ENCODE measurements at regions not wholly inside any gene's neighbourhood (a gene's known extent, or its start where the extent isn't known, plus 50 kb on each side); places are given as distances from the start of the nearest gene placed in this dataset.
"Not testable (repeated sequence)": the region's sequence is repeated elsewhere in the genome, so short reads cannot be mapped to it uniquely, and the experiment has no call there.

DNA sequence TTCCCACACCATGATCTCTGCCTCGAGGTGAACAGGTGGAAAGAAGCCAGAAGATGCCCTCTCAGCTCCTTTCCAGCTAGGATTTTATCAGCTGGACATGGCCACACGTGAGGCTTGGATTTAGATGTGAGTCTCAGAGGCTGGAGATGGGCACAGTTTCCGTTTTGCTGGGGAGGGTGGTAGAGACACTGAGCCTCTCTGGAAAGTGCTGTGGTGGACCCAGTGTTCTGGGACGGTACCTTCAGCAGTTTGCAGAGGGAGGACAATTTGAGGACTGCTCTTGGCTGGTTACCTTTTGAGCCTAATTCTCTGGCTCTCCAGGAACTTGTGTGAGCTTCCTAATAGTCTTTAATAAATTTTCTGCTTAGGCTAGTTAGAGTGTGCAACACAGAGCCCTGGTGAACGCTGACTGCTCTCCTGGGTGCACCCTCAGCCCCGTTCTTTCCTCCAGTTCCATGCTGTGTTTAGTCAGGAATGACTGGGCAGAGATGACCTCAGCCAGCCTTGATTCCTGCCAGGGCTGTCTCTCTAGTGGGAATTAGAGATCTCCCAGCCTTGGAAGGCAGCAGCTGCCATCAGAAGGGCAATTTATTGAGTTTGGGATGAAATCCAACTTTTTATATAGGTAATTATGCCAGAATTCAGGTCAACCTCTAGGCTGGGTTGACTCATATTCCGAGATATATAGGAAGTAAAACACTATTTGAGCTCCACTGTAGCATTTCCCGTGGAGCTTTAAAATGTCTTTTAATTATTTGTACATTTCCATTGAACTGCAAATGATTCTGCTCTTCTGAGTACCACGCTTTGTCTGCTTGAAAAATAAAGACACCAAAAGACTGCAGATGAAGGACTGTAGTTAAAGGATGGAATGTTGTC, 103.9 kb downstream of the GATA3 start:
- Histone ChIP-seq H3K4me1 (no peaks in the 10 kb centered on the region), H3K9me3 (no peaks in the 10 kb centered on the region), H3K36me3 (no peaks in the 10 kb centered on the region), H3K4me3 (no peak overlapping the region), H3K27ac (no peak overlapping the region), H3K27me3 (no peaks in the 10 kb centered on the region)
- TF ChIP-seq POLR2A (IDR thresholded peaks at IDR 0.05) (no peak), POLR2AphosphoS5 (IDR thresholded peaks at IDR 0.05) (no peak), CTCF (IDR thresholded peaks at IDR 0.05) (no peak), EP300 (IDR thresholded peaks at IDR 0.05) (no peak)
- intact Hi-C loops (cut with DNase I): no loop called here
- WGBS, 2 donors: 15 to 66% methylated on average over 9 of the region's 9 CpGs
- no peak for DNase-seq

DNA sequence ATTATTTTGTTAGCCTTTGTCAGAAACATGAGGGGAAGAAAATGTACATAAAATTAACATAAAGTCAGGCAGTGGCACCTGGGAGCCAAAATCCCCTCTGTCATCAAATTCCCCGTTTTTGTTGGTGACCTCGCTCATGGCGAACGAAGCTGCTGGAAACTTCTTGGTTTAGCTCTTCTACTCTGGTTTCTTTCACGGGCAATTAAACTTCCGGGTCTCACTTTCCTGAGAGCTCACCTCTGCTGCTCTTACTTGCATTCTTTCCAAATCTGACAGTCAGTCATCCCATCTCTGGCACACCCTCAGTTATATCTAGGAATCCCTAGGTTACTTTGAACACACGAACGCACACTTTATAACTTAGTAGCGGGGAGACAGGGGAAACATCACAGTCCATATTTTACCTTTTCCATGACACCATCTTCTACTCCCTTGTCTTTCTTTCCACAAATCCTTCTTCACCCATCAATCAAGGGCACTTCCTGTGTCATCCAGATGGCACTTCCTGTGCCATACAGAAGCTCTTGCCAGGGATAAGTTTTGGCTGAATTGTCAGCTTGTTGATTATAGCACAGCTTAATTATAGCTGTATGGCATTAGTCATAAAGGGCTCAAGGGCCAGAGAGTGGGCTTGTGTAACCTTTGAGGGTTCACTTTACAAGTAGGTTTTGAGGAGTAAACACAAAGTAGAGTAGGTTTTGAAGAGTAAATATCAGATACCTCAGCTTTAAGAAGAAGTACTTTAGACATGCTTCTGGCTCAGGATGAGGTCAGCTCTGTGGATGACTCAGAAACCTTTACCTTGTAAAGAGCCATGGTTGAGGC, 105.1 kb downstream of the GATA3 start:
- TF ChIP-seq POLR2A (IDR thresholded peaks at IDR 0.05): no peak
- no peak for TF ChIP-seq CTCF (IDR thresholded peaks at IDR 0.05)
- TF ChIP-seq POLR2AphosphoS5 (IDR thresholded peaks at IDR 0.05): no peak
- TF ChIP-seq EP300 (IDR thresholded peaks at IDR 0.05): no peak
- Histone ChIP-seq H3K4me1 (no peaks in the 10 kb centered on the region), H3K9me3 (no peaks in the 10 kb centered on the region), H3K27ac (no peak overlapping the region), H3K4me3 (no peak overlapping the region), H3K27me3 (no peaks in the 10 kb centered on the region), H3K36me3 (no peaks in the 10 kb centered on the region)
- 77 to 90% methylated on average over 9 of the region's 9 CpGs for WGBS, 2 donors
- no peak for DNase-seq
- intact Hi-C loops (cut with DNase I): no loop called here

- no peak for DNase-seq
- TF ChIP-seq POLR2AphosphoS5 (IDR thresholded peaks at IDR 0.05) (no peak), EP300 (IDR thresholded peaks at IDR 0.05) (no peak), POLR2A (IDR thresholded peaks at IDR 0.05) (no peak), CTCF (IDR thresholded peaks at IDR 0.05) (no peak)
- intact Hi-C loops (cut with DNase I): no loop called here
- no peak overlapping the region for H3K4me3 ChIP-seq
- no peak overlapping the region for H3K27ac ChIP-seq
- H3K4me1 ChIP-seq: no peaks in the 10 kb centered on the region
- H3K27me3 ChIP-seq: no peaks in the 10 kb centered on the region
- H3K9me3 ChIP-seq: peaks cover 0 to 3% (median 0%) of the 10 kb centered on the region in 4 donors
- no peaks in the 10 kb centered on the region for H3K36me3 ChIP-seq
- WGBS, 2 donors: 75 to 92% methylated on average over 2 of the region's 2 CpGs
These were observed 109.3 kb downstream of the GATA3 start for GRCh38 chr10:8163824-8164223.

DNA sequence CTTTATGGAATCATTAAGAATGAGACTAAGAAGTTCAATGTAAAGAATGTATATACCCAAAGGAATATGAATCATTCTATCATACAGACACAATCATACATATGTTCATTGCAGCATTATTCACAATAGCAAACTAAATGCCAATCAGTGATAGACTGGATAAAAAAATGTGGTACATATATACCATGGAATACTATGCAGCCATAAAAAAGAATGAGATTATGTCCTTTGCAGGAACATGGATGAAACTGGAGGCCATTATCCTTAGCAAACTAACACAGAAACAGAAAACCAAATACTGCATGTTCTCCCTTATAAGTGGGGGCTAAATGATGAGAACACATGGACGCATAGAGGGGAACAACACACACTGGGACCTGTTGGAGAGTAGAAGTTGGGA, 110.2 kb downstream of the GATA3 start:
- H3K27ac ChIP-seq; DNase-seq; H3K27me3 ChIP-seq; H3K36me3 ChIP-seq; H3K4me1 ChIP-seq; H3K4me3 ChIP-seq; intact Hi-C loops (cut with DNase I): not testable (repeated sequence)
- peaks cover 0 to 10% (median 0%) of the 10 kb centered on the region in 4 donors for H3K9me3 ChIP-seq
- 89 to 93% methylated on average over 1 of the region's 1 CpG for WGBS, 2 donors

- no peak for DNase-seq
- TF ChIP-seq CTCF (IDR thresholded peaks at IDR 0.05): no peak
- no peak for TF ChIP-seq POLR2A (IDR thresholded peaks at IDR 0.05)
- no peak for TF ChIP-seq EP300 (IDR thresholded peaks at IDR 0.05)
- TF ChIP-seq POLR2AphosphoS5 (IDR thresholded peaks at IDR 0.05): no peak
- Histone ChIP-seq H3K27ac (no peak overlapping the region), H3K36me3 (no peaks in the 10 kb centered on the region), H3K27me3 (no peaks in the 10 kb centered on the region), H3K9me3 (peaks cover 0 to 12% (median 0%) of the 10 kb centered on the region in 4 donors), H3K4me3 (no peak overlapping the region), H3K4me1 (no peaks in the 10 kb centered on the region)
- intact Hi-C loops (cut with DNase I): no loop called here
These were observed 114.3 kb downstream of the GATA3 start for GRCh38 chr10:8168836-8169235.
